HepG2 (cell line): ENCODE measurements at regions not wholly inside any gene's neighbourhood (a gene's known extent, or its start where the extent isn't known, plus 50 kb on each side); places are given as distances from the start of the nearest gene placed in this dataset.

Experiments used
- CTCF ChIP-seq: sonication (generic); formaldehyde crosslinking; IDR thresholded peaks from 2 replicates; pipeline ENCODE4 v1.5.0; 2020; ENCODE audit warnings: mild to moderate bottlenecking, missing genetic modification reagents, moderate library complexity
- GABPA ChIP-seq, 2 experiments: IDR thresholded peaks; 2 replicates each; pipeline ENCODE4 v1.6.1; 2011 to 2016; ENCODE audit warnings: low read depth in 2 of 2, low read length in 1 of 2, missing biosample characterization in 1 of 2, missing genetic modification characterization in 1 of 2
- MAFK ChIP-seq, 2 experiments: IDR thresholded peaks in 1 of 2; conservative IDR thresholded peaks in 1 of 2; 2 replicates each; pipeline ENCODE4 v1.6.1; 2011; ENCODE audit warnings: improper control_type of control experiment in 2 of 2, low read length in 2 of 2
- ZBTB21 ChIP-seq: sonication (generic); formaldehyde crosslinking; IDR thresholded peaks from 2 replicates; pipeline ENCODE4 v1.4.0; 2020; ENCODE audit warnings: missing genetic modification reagents
- ZNF335 ChIP-seq: sonication (generic); formaldehyde crosslinking; IDR thresholded peaks from 2 replicates; pipeline ENCODE4 v1.4.0; 2020; ENCODE audit warnings: missing genetic modification reagents

GRCh38 chrX:63186137-63186536 is 165.0 kb downstream of the SPIN4 start:
- TF ChIP-seq CTCF (CRISPR knock-in tag) = no peak
- TF ChIP-seq ZBTB21 (CRISPR knock-in tag) = no peak
- TF ChIP-seq ZNF335 = no peak
- no peak for TF ChIP-seq MAFK (conservative IDR thresholded peaks at IDR 0.05 in 1 of 2, IDR thresholded peaks at IDR 0.05 in 1 of 2; ENCODE audit: low read length in 2 of 2)
- TF ChIP-seq GABPA (IDR thresholded peaks at IDR 0.05; ENCODE audit: low read depth, low read length) = no peak
- TF ChIP-seq GABPA (CRISPR knock-in tag; IDR thresholded peaks at IDR 0.05; ENCODE audit: low read depth) = no peak
